Activated CD4-positive, alpha-beta T cell treated with anti-CD3 and anti-CD28 coated beads, Interleukin-2, Interleukin-4, amounts not matched to agents 100 ng/mL and 50 ng/mL, durations not matched to agents 16 hours and 8 hours (primary cell): ENCODE measurements at regions not wholly inside any gene's neighbourhood (a gene's known extent, or its start where the extent isn't known, plus 50 kb on each side); places are given as distances from the start of the nearest gene placed in this dataset.

Experiments
- DNase-seq: peaks from one replicate; pipeline ENCODE4 v3.0.0-alpha.2; 2020; ENCODE audit warnings: low spot score

DNA sequence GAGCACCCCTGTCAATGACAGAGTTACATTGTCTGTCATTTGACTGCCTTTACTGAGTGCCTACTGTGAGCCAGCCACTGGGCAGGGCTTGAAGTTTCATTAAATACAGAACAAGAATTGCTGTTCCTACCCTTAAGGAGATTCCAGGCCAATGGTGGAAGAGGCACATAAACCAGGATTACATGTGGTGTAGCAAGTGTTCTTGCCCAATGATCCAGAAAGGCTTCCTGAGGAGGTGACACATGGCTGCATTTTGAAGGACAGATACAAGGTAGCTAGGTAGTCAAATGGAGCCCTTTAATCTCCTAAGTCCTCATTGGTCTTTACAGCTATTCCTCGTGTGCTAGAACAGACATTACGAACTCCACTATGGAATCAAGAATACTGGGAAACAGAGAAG lies 312.7 kb downstream of the ETAA1 start:
- DNase-seq: no peak

DNA sequence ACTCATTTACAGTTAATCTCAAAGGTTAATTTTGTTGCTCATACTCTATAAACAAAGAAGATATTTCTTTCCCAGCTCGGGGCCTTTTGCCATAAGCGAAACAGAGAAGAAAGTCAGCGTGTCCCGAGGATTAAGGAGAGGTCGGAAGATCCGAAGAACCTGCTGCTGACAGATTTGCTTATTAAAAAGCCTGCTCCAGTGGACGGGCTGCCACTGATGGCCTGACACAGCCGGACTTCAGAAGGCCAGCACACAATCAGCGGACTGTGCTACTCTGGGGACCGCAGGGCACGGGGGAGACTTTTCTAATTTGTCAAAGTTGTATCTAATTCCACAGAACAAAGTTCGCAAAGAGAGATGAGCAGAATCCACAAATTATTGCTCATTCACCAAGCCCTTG lies 315.4 kb downstream of the ETAA1 start:
- DNase-seq: no peak

DNA sequence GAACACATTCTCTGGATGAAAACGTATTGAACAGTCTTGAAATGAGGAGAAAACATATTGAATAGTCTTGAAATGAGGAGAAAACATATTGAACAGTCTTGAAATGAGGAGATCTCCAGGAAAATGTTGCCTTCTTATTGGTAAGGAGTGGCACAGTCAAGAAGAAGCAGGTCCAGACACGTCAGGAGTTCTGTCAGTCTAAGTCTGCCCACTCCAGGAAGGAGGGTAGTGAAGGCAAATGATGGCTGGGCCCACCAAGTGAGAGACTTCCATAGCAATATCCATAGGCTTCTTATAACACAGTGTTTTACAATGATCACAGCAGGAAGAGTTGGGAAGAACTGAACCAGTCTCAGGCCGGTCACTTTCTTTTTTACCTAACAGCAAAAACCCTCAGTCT lies 316.2 kb downstream of the ETAA1 start:
- DNase-seq: no peak

DNA sequence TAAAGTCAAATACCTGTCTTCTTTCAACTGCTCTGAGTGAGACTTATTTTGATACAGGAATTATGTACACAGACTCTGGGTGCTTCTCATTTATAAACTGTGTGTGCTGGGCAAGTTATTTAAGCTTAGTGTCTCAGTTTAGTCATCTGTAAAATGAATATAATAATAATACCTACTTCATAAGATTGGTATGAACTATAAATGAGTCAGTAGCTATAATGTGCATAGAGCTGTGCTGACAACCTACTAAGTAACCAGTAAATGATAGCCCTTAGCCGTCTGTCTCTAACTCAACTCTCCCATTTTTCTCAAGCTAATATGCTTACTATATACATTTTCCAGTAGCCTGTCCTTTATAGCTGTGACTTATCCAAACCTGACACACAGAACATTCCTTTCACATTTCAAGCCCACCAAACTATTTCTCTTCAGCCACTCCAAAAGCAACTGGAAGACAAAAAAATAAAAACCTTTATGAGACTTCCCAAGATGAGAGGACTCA lies 319.8 kb downstream of the ETAA1 start:
- no peak for DNase-seq

DNA sequence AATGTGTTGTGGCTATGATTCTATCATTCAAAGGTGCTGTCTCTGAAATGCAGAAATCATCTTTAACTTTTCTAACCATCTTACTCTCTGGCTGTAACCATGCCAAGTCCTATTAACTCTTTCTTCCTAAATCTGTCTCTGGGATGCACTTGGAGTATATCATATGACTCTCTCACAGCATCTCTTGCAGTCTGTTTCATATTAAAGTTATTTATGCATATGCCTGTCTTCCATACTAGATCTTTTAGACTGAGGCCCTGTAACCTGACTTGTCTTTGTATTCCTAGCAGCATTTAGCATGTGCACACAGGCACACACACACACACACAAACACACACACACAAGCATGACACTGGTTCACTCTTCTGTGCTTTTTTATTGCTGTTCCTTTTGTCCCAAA lies 320.6 kb downstream of the ETAA1 start:
- no peak for DNase-seq

DNA sequence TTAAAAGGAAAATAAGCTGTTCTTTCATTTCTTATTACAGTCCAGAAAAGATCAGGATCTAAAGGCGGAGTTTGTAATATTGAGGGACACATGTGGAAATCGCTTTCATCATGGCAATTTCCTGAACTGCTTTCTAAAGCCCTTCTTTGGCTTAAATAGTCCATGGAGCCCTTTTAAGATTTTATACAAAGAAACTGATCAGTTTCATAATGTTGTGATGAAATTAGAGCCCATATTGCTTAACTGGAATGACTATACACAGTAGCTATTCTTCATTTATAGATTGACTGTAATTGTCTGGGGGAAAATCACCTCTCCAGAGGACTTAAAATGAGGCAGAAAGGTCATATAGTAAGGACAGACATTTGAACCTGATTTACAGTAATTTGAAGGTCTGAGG lies 322.2 kb downstream of the ETAA1 start:
- no peak for DNase-seq

DNA sequence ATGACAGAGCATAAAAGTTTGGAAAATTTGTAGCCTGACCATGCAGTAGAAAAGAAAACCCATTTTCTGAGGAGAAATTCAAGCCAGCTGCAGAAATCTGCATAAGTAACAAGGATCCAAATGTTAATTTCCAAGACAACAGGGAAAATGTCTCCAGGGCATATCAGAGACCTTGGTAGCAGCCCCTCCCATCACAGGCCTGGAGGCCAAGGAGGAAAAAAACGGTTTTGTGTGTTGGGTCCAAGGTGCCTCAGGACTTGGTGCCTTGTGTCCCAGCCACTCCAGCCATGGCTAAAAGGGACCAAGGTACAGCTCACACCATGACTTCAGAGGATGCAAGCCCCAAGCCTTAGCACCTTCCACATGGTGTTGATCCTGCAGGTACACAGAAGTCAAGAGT lies 324.4 kb downstream of the ETAA1 start:
- DNase-seq: no peak

DNA sequence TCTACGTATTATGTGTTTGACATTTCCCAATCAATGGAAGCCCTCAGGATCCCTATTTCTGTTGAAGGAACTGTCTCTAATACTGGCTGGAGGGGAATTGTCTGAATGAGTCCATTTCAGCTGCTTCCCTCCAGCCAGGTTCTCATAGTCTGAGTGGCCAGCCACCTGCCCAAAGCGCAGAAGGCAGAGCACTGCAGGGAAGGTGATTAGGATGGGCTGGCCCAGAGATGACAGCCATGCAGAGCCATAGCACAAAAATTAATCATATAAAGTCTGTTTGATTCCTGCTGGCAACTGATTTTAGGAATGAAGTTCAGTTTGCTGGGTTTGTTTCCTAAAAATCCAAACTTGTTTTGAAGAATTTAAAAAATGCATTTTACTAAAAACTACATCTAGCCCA lies 327.1 kb downstream of the ETAA1 start:
- DNase-seq: no peak

DNA sequence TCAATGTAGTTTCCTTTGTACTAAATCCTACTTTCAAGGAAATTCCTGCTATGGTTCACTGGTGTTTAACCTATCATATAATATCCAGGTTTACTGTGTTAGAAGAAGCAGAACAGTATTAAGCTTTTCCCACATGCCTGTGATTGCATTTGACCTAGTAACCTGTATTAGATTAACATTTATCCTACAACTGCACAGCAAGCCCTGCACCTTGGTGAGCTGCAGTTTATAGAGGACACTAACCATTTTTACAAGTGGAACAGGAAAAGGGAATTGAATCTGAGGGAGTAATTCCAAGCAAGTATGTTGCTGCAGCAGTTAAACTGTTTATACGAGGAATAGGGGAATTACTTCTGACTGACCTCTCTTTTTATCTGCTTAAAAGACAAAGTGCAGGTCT lies 328.6 kb downstream of the ETAA1 start:
- DNase-seq: no peak

DNA sequence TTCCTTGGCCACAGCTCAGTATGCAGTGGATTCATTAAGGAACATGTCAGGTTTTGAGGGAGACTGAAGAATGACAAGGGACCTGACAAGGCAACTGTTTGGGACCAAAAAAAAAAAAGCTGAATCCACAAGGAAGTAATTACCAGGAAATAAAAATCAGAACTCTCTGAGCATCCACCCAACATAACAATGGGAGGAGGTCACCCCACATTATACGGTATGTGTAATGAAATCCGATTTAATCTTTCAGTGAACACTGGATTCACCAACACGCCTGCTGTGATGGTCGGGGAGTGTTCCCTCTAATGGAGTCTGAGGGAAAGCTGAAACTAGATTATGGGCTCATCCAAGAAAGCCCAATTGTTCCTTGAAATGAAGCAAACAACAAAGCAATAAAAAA lies 329.3 kb downstream of the ETAA1 start:
- DNase-seq: no peak

DNA sequence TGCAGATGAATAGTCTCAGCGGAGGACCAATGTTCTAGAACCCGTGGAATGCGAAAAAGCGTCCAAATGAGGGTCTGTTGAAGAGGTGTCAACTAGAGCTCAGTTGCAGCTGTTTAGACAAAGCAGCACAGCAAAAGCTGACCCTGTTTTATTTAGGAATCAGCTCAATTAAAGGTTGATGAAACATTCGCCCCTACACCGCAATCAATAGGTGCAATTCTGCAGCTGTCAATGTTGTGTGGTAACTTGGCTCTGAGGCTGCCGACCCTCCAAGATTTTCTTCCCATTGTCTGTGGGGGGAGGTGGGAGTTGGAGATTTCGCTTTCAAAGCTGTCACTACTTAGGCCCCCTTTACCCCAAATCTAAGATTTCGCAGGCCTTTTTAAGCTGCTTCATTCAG lies 330.0 kb downstream of the ETAA1 start:
- DNase-seq: no peak

DNA sequence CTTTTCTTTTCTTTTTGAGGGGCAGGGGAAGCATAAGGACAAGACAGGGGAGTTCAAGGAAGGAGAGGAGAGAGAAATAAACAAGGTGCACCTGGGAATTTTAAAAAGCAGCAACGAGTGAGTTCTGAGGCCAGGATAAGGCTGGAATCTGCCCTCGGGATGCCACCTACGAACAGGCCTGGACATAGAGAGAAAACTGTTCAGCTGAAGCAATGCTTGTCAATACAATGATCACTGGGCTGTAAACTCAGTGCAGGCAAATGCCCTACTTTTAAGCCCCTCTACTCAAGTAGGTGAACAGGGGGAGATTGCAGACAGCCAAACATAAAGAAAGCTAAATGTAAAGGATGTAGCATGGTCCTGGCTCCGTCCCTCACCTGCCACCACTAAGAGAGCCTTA lies 330.5 kb downstream of the ETAA1 start:
- no peak for DNase-seq

DNA sequence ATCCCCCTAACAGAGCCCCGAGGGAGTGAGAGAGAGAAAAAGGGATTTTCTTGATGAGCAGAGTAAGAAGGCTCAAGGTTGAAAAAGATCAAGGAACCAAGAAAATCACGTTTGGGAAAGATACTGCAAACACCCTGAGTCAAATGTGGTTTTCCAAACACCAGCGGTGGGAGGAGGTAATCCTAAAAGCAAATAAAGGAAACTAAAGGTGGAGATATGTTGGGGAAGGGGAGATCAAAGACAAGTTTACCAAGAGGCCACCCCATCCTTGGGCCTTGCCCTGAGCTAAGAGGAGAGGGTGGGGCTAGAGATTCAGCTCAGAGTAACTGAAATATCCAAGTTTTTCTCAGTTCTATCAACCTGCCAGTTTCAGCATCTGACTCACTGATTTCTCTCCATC lies 332.3 kb downstream of the ETAA1 start:
- no peak for DNase-seq

DNA sequence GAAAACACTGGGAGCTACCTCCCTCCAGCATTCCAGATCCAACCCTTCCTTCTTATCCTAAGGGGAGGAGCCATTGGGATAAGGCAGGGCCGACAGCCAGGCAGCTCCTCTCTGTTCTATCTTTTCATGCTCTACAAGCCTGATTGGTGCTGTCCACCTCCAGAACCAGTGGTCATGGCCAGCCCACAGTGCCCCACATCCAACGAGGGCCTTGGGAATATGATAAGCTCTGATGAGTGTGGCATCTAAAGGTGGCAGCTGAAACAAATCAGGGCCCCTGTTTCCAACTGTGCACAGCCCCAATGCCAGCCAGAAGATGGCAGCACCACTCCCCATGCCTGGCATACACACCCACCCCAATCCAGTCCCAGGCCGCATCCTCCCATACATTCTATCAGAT lies 329.3 kb downstream of the C1D start:
- no peak for DNase-seq

DNA sequence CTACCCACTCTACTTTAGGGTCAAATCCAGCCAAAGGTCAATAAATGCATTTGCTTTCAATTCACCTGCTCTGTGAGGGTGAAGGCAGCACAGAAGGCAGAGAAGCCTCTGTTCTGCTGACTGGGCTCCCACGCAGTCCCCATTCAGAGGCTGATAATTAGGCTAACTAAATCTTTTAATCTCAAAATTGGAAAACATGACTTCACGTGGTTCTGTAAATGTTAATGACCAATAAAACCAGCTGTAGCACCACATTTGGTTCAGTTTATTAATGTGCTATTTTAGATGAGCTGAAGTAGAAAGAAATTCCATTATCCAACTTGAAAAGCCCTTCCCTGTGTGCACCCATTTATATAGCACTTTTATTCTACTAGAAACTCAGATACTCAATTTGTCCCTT lies 310.6 kb downstream of the C1D start:
- no peak for DNase-seq

DNA sequence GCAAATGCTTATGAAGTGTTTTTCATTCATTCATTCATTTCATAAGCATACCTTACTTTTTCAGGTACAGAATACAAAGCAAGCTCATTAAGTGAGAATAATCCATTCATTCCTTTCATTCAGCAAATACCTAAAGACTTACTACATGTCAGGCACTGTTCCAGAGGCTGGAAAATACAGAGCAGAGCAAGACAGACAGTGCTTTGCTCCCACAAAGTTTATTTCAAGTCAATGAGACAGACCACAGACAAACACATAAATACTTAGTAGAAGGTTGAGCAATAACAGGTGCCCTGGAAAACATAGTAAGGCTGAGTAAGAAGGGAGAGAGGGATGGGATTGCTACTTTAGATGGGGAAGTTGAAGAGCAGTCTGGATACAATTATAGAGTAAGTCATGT lies 309.8 kb downstream of the C1D start:
- no peak for DNase-seq

DNA sequence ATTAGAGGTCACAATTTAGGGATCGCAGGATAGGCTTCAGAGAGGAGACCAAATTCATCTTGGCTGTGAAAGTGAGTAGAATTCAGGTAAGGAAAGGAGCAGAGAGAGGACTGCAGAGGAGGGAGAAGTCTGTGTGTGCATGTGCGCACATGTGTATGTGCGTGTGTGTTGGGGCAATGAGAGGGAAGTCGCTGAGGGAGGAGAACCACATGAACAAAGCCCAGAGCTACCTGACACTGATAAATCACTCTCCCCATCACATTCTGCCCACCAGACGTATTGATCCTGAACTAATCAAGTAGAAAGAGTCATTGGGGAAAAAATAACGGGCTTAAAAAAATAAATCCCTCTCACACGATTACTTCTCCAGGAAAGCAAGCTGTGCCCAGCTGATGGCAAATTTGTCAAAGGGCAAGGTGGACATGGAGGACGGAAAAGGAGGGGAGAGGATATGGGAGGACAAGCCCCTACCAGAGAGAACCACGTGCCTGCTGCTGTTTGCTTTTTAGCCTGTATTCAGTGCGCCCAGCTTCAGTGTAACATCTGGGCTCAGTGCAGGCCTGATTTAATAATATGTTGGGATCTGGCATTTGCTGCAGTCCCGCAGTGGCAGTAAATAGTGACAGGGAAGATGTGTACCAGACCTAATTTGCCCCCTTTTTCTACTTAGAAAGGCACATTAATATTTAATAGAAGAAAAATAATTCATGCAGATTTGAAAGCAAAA lies 307.5 kb downstream of the C1D start:
- DNase-seq: no peak

DNA sequence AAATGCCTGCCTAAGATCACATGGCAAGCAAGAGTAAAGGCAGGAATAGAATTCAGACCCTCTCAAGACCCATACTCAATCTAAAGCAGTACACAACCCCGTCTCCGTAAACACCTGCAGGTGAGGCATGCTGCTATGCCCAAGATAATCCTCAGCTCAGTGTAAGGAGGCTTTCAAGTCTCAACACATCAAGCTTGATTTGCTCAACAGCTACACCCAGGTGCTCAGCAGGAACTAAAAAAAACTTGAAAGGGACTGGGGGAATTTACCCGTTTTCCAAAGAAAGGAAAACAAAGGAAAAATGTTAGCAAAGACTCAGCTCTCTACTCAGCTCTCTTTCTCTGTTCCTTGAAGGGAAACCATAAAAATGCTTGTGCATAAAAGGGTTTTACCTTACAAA lies 301.8 kb downstream of the C1D start:
- DNase-seq: no peak

DNA sequence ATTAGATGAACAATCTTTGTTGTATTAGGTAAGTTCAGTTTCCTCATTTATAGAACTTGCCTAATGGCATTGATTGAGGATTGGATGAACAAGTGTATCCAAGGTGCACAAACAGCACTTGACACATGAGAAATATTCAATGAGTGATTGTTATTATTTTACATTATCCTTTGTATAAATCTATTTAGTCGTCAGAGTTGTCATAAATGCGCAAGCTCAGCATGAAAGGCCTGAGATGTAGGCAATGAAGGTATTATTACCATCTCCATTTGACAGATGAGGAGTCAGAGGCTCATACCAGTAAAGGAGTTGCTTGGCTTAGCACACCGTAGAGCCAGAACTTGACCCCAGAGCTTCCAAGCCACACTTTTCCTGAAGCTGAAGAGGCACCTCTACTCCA lies 291.4 kb downstream of the C1D start:
- no peak for DNase-seq

DNA sequence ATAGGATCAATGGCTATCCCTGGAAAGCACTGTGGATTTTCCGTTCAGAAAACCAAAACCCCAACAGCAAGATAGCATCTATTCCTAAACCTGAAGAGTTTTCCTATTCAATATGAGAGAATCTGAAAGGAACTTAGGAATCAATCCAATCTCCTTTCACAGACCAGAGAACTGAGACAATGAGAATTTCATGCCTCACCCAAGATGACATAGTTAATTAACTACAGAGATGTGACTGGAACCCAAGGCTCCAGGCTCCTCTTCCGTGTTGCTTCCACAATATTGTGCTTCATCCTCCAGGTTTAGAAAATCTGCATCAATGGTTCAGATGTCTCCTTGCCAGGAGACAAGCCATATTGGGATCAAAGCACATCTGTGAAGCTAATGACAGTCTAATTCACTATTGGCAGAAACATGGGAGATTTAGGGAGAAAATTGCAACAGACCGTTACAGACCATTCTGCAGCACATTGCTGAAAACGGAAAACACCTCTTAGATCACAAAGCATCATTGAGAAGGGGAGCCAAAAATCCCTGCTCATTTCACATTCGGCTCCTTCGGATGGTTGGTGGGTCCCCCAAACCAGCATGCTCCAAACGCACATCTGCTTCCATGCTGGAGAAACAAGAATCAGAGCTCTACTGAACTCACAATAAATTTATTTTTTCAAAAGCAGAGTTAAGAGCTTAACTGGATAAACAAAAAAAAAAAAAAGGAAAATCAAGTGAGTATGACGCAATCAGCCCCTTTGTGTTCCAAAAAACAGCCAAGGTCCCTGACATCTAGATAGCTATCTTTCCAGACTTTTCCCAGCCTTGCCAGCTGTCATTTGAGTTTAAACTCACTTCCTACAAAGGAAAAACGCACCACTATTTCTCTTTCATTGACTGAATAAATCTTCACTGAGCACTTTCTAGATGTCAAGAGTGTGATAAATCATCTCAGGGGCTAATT lies 290.3 kb downstream of the C1D start:
- no peak for DNase-seq

DNA sequence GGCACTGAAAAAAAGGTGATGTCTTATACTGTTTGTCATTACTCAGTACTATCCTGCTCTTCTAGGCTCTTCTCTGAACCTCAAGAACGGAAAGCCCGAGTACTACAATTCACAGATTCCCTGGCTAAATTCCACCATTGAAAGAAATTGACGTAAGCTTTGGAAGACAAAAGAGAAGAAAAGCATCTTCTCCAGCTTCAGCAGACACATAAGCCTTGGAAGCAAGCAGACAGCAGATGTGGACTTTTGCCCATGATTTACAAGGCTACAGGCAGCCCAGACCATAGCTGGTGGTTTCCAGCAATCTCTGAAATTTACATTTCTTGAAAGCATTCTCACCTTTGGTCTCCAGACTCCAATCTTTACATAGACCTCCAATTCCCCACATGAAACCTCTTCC lies 289.0 kb downstream of the C1D start:
- DNase-seq: no peak

DNA sequence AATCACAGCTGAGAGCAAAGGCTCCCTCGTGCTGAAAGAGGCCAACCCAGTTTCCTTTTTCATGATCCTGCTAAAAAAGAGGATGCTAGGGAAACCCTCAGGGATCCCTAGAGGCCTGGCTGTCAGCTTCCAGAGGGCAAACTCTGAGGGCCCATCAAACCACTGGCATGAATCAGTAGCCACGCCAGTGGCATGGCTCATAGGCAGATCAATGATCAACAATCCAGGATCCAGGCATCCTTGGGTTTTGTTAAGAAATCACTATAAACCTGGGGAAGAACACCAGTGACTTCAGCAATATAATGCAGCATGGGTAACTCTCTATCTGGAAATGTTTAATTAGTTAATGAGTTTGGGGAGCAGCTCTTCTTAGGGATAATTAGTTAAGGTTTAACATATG lies 286.5 kb downstream of the C1D start:
- DNase-seq: no peak

DNA sequence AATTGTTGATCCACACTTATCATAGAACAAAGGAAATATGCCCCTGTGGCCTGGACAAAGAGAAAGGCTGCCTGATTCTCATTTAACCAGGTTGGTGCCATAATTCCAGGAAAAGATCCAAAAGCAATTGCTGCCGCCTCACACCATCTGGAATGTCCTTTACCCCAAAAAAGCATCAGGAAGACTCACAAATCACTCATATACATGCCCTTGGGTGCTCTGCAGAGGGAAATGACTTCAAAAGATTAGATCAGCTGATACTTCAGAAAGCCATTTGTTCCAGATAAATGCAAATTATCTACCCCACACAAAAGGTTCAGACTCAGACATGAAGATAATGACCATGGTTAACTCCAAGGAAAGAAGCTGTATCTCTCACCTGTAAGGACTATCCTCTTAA lies 285.8 kb downstream of the C1D start:
- DNase-seq: no peak
